ENCODE measurements at regions not wholly inside any gene's neighbourhood (a gene's known extent, or its start where the extent isn't known, plus 50 kb on each side); places are given as distances from the start of the nearest gene placed in this dataset.

DNA sequence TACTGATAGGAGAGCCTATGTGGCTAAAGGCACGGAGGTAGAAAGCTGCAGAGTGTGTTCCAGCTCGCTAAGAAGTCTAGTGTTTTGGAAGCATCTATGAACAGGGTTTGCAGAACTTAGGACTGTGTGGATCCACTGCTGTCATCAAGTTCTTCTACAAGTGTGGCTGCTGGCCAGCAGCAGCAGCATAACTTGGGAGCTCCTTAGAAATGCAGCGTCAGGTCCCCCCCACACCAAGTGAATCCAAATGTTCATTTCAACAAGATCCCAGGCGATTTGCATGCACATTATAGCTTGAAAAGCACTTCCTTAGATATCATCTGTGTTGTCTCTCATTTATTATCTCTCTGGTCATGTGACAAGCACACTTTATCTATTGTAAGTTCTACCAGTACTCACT lies 131.9 kb upstream of the SHISA6 start:
- no peak overlapping the region for H3K9ac ChIP-seq (ENCODE audit: insufficient read depth in 1 of 2, low read length in 2 of 2)
- no peak overlapping the region for H3K27ac ChIP-seq (ENCODE audit: low read depth in 1 of 2, low read length in 1 of 2)
- peaks cover 0 to 4% (median 0%) of the 10 kb centered on the region in 4 donors for H3K9me3 ChIP-seq (ENCODE audit: control insufficient read depth in 4 of 4, insufficient read depth in 3 of 4, low read length in 3 of 4)
- DNase-seq: no peak
- H3K36me3 ChIP-seq (ENCODE audit: control insufficient read depth in 4 of 4, insufficient read depth in 4 of 4, low read length in 4 of 4): no peaks in the 10 kb centered on the region
- peaks cover 0 to 3% (median 2%) of the 10 kb centered on the region in 3 donors for H3K27me3 ChIP-seq (ENCODE audit: control insufficient read depth in 3 of 3, insufficient read depth in 3 of 3, low read length in 2 of 3)
- WGBS, 2 donors: 75 to 84% methylated on average over 4 of the region's 4 CpGs
- no peak for ATAC-seq (ENCODE audit: insufficient read depth, low FRiP score)
- H3K4me1 ChIP-seq (ENCODE audit: control insufficient read depth in 5 of 5, insufficient read depth in 5 of 5, low read length in 5 of 5): no peaks in the 10 kb centered on the region
- TF ChIP-seq, protein P1, sequence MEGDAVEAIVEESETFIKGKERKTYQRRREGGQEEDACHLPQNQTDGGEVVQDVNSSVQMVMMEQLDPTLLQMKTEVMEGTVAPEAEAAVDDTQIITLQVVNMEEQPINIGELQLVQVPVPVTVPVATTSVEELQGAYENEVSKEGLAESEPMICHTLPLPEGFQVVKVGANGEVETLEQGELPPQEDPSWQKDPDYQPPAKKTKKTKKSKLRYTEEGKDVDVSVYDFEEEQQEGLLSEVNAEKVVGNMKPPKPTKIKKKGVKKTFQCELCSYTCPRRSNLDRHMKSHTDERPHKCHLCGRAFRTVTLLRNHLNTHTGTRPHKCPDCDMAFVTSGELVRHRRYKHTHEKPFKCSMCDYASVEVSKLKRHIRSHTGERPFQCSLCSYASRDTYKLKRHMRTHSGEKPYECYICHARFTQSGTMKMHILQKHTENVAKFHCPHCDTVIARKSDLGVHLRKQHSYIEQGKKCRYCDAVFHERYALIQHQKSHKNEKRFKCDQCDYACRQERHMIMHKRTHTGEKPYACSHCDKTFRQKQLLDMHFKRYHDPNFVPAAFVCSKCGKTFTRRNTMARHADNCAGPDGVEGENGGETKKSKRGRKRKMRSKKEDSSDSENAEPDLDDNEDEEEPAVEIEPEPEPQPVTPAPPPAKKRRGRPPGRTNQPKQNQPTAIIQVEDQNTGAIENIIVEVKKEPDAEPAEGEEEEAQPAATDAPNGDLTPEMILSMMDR (IDR thresholded peaks at IDR 0.05; ENCODE audit: control extremely low read depth, extremely low read depth): no peak
- no peak overlapping the region for H3K4me3 ChIP-seq

DNA sequence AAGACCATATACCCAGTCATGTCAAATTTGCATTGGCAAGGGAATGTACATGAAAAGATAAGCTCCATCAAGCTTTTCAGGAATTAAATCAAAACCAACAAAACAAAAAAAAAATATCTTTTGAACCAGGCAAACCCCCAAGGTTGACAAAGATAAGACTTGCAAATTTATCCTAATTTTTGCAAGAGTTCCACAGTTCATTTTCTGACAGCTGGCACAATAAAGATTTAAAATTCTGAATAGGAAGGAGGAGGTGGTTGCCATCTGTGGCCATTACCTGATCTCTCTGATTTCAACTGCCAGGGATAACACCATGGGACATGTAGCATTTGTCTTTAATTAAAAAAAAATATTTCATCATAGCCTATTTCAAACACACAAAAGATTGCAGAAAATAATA lies 135.9 kb upstream of the SHISA6 start:
- H3K9me3 ChIP-seq (ENCODE audit: control insufficient read depth in 4 of 4, insufficient read depth in 3 of 4, low read length in 3 of 4): peaks cover 0 to 4% (median 0%) of the 10 kb centered on the region in 4 donors
- no peak for DNase-seq
- no peak overlapping the region for H3K27ac ChIP-seq (ENCODE audit: low read depth in 1 of 2, low read length in 1 of 2)
- peaks cover 0 to 3% (median 2%) of the 10 kb centered on the region in 3 donors for H3K27me3 ChIP-seq (ENCODE audit: control insufficient read depth in 3 of 3, insufficient read depth in 3 of 3, low read length in 2 of 3)
- H3K36me3 ChIP-seq (ENCODE audit: control insufficient read depth in 4 of 4, insufficient read depth in 4 of 4, low read length in 4 of 4): no peaks in the 10 kb centered on the region
- H3K9ac ChIP-seq (ENCODE audit: insufficient read depth in 1 of 2, low read length in 2 of 2): no peak overlapping the region
- H3K4me3 ChIP-seq: no peak overlapping the region
- no peaks in the 10 kb centered on the region for H3K4me1 ChIP-seq (ENCODE audit: control insufficient read depth in 5 of 5, insufficient read depth in 5 of 5, low read length in 5 of 5)
- ATAC-seq (ENCODE audit: insufficient read depth, low FRiP score): no peak
- TF ChIP-seq, protein P1 (IDR thresholded peaks at IDR 0.05; ENCODE audit: control extremely low read depth, extremely low read depth): no peak

DNA sequence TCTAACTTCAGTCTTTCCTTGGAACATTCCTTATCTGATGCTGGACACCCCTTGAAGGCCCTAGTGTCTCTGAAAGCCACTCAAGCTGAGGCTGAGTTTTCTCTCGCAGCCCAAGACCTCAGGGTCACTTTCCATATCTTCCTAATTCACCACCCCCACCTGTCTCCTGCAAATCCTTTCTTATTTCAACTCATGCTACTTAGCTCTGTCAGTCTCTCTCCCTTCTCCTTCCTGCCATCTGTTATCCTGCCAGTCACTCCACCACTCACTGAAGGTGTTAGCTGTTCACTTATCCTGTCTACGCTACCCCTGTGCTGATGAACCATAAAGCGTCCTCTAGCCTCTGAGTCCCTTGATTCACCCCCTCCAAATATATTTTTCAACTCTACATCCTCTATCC lies 143.9 kb upstream of the SHISA6 start:
- no peak overlapping the region for H3K4me3 ChIP-seq
- H3K4me1 ChIP-seq (ENCODE audit: control insufficient read depth in 5 of 5, insufficient read depth in 5 of 5, low read length in 5 of 5): no peaks in the 10 kb centered on the region
- H3K9me3 ChIP-seq (ENCODE audit: control insufficient read depth in 4 of 4, insufficient read depth in 3 of 4, low read length in 3 of 4): peaks cover 0 to 2% (median 0%) of the 10 kb centered on the region in 4 donors
- TF ChIP-seq, protein P1 (IDR thresholded peaks at IDR 0.05; ENCODE audit: control extremely low read depth, extremely low read depth): no peak
- ATAC-seq (ENCODE audit: insufficient read depth, low FRiP score) (no peak), DNase-seq (no peak)
- H3K27ac ChIP-seq (ENCODE audit: low read depth in 1 of 2, low read length in 1 of 2): no peak overlapping the region
- WGBS, 2 donors: 61 to 78% methylated on average over 3 of the region's 3 CpGs
- no peaks in the 10 kb centered on the region for H3K36me3 ChIP-seq (ENCODE audit: control insufficient read depth in 4 of 4, insufficient read depth in 4 of 4, low read length in 4 of 4)
- H3K27me3 ChIP-seq (ENCODE audit: control insufficient read depth in 3 of 3, insufficient read depth in 3 of 3, low read length in 2 of 3): no peaks in the 10 kb centered on the region
- no peak overlapping the region for H3K9ac ChIP-seq (ENCODE audit: insufficient read depth in 1 of 2, low read length in 2 of 2)

DNA sequence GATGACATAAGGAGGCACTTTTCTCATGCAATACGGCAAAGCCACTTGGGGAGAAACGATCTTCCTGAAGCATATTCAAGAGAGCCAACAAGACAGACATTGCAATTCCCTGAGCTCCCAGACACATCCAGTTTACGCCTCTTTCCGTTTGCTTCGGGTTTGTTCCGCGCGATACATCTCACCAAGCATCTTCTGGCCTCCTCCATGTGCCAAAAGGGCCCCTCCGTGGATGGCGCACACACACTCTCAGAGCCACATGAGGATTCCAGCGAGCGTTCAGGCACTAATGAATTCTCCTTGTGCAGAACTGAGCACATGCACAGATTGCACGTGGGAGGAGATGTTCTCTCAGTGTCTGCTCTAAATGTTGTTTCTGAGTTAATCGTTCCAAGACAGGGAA lies 146.7 kb upstream of the SHISA6 start:
- TF ChIP-seq, protein P1 (IDR thresholded peaks at IDR 0.05; ENCODE audit: control extremely low read depth, extremely low read depth): no peak
- no peak for ATAC-seq (ENCODE audit: insufficient read depth, low FRiP score)
- no peak overlapping the region for H3K27ac ChIP-seq (ENCODE audit: low read depth in 1 of 2, low read length in 1 of 2)
- DNase-seq: no peak
- no peak overlapping the region for H3K4me3 ChIP-seq
- 92 to 96% methylated on average over 14 of the region's 14 CpGs for WGBS, 2 donors
- H3K4me1 ChIP-seq (ENCODE audit: control insufficient read depth in 5 of 5, insufficient read depth in 5 of 5, low read length in 5 of 5): no peaks in the 10 kb centered on the region
- H3K9ac ChIP-seq (ENCODE audit: insufficient read depth in 1 of 2, low read length in 2 of 2): no peak overlapping the region
- peaks cover 0 to 2% (median 0%) of the 10 kb centered on the region in 4 donors for H3K9me3 ChIP-seq (ENCODE audit: control insufficient read depth in 4 of 4, insufficient read depth in 3 of 4, low read length in 3 of 4)
- no peaks in the 10 kb centered on the region for H3K36me3 ChIP-seq (ENCODE audit: control insufficient read depth in 4 of 4, insufficient read depth in 4 of 4, low read length in 4 of 4)
- H3K27me3 ChIP-seq (ENCODE audit: control insufficient read depth in 3 of 3, insufficient read depth in 3 of 3, low read length in 2 of 3): no peaks in the 10 kb centered on the region

All from lung (tissue), 11 donors.